HUDEP-2 (cell line): ENCODE measurements at regions not wholly inside any gene's neighbourhood (a gene's known extent, or its start where the extent isn't known, plus 50 kb on each side); places are given as distances from the start of the nearest gene placed in this dataset.
A peak's percentile ranks its signal among the peaks of the same experiment; 100 is the strongest.

ENCODE experiments used
- DNase-seq, 76 experiments: peaks; one replicate each; lab custom pipeline; 2025; ENCODE audit not compliant: unreplicated experiment in 76 of 76; lab: John Stamatoyannopoulos, UW

GRCh38 chr2:9107168-9108025, 99.2 kb upstream of the ASAP2 start:
- no peak for DNase-seq

GRCh38 chr2:9106338-9107167, 100.1 kb upstream of the ASAP2 start:
- DNase-seq, result no peak

GRCh38 chr2:9105601-9106337, 100.8 kb upstream of the ASAP2 start:
- peak in 2 of 76 experiments; percentile 12 to 19 for DNase-seq

DNA sequence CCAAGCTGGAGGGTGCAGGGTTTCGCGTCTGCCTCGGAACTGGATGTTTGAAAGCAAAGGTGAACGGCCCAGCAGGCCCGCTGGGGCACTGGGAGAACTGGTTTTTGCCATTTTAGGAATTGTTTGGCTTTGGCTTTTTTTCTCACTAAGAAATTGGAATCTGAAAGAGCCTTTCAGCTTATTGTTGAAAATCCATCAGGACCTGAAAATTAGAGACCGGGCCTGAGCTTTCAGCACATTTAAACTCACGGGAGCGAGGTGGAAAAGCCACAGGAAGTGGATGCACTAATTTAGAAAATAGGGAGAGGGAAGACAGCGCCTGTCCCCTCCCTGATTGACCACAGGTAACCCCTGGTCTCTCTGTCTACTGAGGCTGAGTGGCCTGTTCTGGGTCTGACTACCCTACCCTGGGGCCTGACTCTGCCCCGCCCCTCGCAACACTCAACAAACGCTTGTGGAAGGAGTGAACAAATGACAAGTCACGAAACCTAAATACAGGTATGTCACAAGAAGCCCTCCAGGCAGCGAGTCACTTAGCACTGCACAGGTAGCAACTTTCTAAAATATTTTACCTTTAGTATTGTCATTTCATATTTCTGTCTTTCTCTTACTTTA, 100.3 kb upstream of the MBOAT2 start:
- DNase-seq, result no peak

DNA sequence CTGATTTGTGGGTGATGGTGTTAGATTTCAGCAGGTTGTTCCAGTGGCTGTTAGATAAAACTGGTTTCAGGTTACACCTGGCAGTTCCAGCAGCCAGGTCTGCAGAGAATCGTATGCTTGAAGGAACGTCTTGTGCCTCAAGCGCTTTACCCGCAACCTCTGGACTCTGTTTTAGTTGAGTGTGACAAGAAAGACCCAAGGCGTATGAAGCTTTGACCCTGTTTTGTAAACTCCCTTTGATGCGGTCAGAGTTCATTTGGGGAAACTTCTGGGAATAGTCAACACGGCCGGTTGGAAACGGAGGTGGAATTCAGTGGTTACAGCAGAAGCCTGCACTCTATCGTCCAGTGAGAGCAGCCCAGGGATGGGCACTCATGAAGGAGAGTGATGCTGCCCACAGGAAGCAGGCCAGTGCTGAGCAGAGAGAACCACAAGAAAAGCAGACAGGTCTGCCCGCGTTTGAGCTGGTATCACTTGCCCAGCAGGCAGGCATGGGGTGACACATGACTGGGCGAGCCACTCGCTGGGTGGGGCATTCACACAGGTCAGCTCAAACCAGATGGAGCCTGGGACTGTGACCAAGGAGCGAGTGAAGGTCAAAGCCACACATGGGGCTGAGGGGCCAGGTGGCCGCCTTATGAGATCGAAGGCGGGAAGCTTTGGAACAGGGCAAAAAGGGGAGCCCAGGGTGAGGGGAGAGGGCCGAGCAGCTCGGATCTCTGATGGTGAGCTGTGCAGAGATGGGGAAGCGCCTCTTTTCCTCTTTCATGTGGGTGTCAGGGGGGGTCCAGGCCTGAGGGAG, 99.6 kb upstream of the MBOAT2 start:
- no peak for DNase-seq

DNA sequence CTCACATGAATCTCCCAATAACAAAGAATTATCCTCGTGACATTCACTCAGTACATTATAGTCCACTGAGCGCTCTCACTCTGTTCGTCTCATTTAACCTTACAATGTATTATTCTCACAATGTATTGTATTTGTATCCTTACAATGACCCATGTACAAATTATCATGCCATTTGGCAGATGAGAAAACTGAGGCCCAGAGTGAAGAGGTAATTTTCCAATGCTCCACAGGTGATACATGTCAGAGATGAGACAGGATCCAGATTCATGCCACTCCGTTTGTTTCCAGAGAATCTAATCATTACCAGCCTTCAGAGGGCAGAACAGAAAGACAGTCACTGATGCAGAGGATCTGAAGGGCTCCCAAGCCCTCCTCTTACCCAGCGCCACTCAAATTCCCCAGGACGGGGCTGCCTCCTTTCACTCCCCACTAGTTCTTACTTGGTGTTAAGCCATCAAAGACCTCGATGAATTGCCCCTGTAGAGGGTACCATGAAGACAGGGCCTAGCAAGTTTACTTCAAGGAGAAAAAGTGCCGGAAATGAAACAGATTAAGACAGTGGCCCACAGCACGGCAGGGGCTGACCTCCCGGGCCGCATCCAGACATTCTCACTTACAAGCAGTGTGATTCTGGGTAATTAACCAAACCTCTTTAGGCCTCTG, 98.4 kb upstream of the MBOAT2 start:
- DNase-seq, result no peak

DNA sequence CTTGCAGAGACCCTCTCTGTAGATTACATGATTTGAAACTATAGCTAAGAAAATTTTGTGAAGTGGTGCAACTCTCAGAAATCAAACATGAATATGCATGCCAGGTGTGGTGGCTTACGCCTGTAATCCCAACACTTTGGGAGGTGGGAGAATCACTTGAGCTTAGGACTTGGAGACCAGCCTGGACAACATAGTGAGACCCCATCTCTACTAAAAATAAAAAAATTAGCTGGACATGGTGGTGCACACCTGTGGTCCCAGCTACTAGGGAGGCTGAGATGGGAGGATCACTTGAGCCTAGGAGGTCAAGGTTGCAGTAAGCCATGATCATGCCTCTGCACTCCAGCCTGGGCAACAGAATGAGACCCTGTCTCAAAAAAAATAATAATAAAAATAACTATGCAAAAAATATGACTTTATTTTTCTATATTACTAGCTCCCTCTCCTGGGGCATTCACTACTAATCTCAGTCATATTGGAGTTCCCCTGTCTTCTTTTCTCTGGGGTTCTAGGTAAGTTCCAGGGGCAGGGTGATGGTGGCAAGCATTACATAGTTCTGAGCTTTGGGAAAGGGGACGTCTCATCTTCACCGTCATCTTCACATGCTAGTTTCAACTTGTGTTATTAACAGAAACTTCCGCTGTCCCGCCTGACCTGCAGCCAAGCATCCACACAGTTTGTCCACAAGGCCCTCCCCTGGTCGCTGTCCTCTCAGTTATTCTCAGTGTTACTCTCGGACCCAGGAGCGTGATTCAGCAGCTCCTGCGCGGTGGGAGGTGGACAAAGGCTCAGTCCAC, 96.8 kb upstream of the MBOAT2 start:
- DNase-seq, result no peak

DNA sequence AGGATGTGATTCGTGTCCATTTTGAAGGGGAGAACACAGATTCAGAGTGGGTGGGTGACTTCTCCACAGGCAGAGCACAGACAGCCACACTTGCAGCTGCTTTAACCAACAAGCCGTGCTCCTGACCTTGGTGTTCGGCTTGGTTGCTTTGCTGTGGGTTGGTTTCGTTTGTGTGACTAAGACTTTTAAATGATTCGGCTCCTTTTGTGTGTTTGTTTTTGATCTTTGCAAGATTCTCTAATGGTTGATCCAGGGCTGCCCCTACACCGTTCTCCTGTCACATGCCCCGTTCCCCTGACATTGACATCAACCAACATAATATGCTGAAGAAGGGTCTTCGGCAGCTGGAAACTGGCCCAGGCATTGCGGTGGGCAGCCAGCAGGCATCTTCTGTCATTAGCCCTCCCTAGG, 95.9 kb upstream of the MBOAT2 start:
- no peak for DNase-seq

GRCh38 chr2:9097892-9098291, 94.4 kb upstream of the MBOAT2 start:
- DNase-seq, result no peak

DNA sequence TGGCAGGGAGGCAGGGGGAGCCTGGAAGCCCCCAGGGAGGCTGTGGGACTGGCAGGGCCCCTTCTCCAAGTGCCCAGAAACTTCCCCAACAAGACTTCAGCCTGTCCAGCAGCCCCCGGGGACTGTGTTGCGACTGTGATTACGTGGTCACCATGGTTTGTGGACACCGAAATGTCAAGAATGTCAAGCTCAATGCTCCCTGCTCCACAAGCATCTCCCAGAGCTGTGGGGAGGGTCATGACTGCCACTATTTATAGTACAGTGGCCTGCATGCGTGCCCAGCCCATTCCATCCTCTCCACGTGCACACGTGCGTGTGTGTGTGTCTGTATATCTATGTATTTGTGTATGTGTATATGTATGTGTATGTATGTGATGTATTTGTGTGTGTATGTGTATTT, 93.8 kb upstream of the MBOAT2 start:
- no peak for DNase-seq

DNA sequence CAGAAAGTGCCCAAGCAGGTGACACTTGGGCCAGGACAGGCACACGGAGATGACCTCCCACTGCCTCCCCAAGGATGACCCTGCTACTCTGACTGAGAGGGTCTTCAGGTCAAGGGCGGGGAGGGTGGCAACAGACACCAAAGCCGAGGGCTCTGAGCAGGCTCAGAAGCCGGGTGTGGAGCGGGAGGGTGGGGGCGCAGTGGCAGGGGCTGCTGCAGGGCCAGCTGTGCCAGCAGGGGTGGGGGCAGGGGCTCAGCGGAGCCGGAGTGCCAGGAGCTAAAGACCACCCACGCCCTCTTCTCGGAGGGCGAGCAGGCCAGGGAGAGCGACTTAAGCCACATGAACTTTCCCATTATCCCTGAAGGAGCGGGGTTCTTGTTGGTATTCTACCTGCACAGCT, 93.3 kb upstream of the MBOAT2 start:
- no peak for DNase-seq

- DNase-seq, result no peak
Observed at GRCh38 chr2:9095690-9096089, 92.2 kb upstream of the MBOAT2 start.

DNA sequence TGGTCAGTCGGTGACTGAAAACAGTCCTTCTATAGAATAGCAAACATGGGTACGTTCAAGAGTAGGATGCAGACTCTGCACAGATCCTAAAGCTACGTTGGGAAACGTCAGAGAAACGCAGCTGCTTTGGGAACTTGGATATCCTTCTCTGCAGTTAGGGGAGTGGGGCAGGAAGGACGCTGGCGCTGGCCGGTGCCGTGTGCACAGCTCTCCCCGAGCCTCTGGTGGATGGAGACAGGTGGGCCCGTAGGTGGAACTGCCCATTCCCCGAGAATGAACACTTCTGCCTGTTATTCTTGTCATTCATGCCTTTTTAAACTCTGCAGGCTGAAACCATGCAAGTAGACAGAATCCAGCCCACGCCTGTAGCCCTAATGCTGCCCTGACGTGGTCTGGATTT, 91.7 kb upstream of the MBOAT2 start:
- no peak for DNase-seq

DNA sequence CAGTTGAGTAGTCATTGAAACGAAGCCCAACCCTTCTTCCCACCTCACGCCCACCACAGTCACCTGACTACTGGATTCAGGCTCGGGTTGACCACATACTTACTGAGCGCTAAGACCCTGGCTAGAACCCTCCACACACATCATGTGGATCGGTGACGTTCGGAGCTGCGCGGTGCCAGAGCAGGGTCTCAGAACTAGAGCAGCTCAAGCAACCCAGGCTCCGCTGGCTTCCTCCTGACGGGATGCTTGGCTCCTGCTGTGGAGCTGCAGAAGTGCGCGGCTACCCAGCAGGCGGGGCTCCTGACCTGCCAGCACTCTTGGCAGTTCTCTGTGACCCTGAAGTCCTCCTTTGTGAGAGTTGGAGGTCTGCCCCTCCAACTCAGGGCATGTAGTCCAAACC, 90.6 kb upstream of the MBOAT2 start:
- no peak for DNase-seq

DNA sequence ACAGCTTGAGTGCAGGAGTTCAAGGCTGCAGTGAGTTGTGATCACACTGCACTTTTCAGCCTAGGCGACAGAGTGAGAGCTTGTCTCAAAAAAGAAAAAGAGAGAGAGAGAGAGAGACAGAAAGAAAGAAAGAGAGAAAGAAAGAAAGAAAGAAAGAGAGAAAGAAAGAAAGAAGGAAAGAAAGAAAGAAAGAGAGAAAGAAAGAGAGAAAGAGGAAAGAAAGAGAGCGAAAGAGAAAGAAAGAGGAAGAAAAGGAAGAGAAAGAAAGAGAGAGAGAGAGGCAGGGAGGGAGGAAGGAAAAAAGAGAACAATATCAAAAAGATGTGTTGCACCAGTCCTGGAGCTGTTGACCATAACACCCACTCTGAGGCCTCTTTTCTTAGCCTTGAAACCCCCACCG, 89.8 kb upstream of the MBOAT2 start:
- no peak for DNase-seq

GRCh38 chr2:9092383-9093282, 89.1 kb upstream of the MBOAT2 start:
- DNase-seq, result no peak

- no peak for DNase-seq
Observed at GRCh38 chr2:9091811-9092210, 88.3 kb upstream of the MBOAT2 start.

GRCh38 chr2:9089831-9090230, 86.3 kb upstream of the MBOAT2 start:
- DNase-seq, result no peak
